Psoas muscle (tissue), 7 donors: ENCODE measurements at regions not wholly inside any gene's neighbourhood (a gene's known extent, or its start where the extent isn't known, plus 50 kb on each side); places are given as distances from the start of the nearest gene placed in this dataset.

ENCODE experiments used
- ATAC-seq, 4 donors: fragments of 200-7000 bp; cut with Tn5 transposase; one replicate each; pipeline ENCODE4 v1.9.1; 2020; ENCODE audit warnings: moderate library complexity in 3 of 4, mild to moderate bottlenecking in 2 of 4
- DNase-seq, 2 donors: peaks; one replicate each; pipeline ENCODE4 v3.0.0-alpha.2; 2020
- H3K27ac ChIP-seq: fragments of 200-600 bp; one replicate; pipeline ENCODE4 v1.8.0; 2022
- H3K27me3 ChIP-seq, 3 donors: fragments of 200-600 bp in 1 of 3; one replicate each; pipeline versions ENCODE4 v1.6.1 to v1.8.0; 2013 to 2022; ENCODE audit warnings: low read length in 2 of 3, mild to moderate bottlenecking in 2 of 3, moderate library complexity in 1 of 3; ENCODE audit not compliant: insufficient read depth in 3 of 3
- H3K36me3 ChIP-seq, 2 donors: fragments of 200-600 bp in 1 of 2; one replicate each; pipeline versions ENCODE4 v1.6.1 to v1.8.0; 2013 to 2022; ENCODE audit warnings: low read depth in 1 of 2, mild to moderate bottlenecking in 1 of 2, moderate library complexity in 1 of 2; ENCODE audit not compliant: insufficient read depth in 1 of 2
- H3K4me1 ChIP-seq: fragments of 200-600 bp; one replicate; pipeline ENCODE4 v1.8.0; 2022
- H3K4me3 ChIP-seq: fragments of 200-600 bp; one replicate; pipeline ENCODE4 v1.8.0; 2022; ENCODE audit warnings: mild to moderate bottlenecking
- H3K9me3 ChIP-seq: fragments of 200-600 bp; one replicate; pipeline ENCODE4 v1.8.0; 2022
- CTCF ChIP-seq: fragments of 200-600 bp; IDR thresholded peaks from one replicate; pipeline ENCODE4 v1.8.0; 2022; ENCODE audit warnings: antibody characterized with exemption
- WGBS, 3 donors: extraction: QIAGEN DNeasy Blood & Tissue Kit; methylation state at CpG; one replicate each; pipeline versions ENCODE4 v1.1.6 to v1.1.7; 2013; 5-methylcytosine and 5-hydroxymethylcytosine counted together
- intact Hi-C, 2 donors: fragments of 100-400 bp; cut with DNase I; formaldehyde crosslinking; loops; one replicate each; pipeline versions ENCODE4 v1.11.0 to v1.14.2; 2022
- donor health status: healthy with polysubstance abuse.
- donor health status: DM: no; HTN: no; CAD: no; lungs with moderate emphysema.
- donor health status: Bipolar disorder and iron deficiency.
- donor health status: healthy.
- donor health status: DM: yes; HTN: yes; CAD: no.
- donor health status: DM: no; HTN: no; CAD: no.
- donor health status: DM: yes; HTN: yes; CAD: no.

GRCh38 chr2:8030573-8031303 lies 651.1 kb upstream of the ID2 start:
- DNase-seq (no peak), ATAC-seq (no peak)
- WGBS, 3 donors = 53 to 64% (median 59%) methylated on average over 8 of the region's 8 CpGs
- no peaks in the 10 kb centered on the region for H3K4me1 ChIP-seq
- H3K36me3 ChIP-seq = no peaks in the 10 kb centered on the region
- H3K9me3 ChIP-seq = no peaks in the 10 kb centered on the region
- H3K4me3 ChIP-seq = no peak overlapping the region
- TF ChIP-seq CTCF = no peak
- peaks cover 0 to 9% (median 2%) of the 10 kb centered on the region in 3 donors for H3K27me3 ChIP-seq
- no peak overlapping the region for H3K27ac ChIP-seq
- intact Hi-C loops = no loop called here

GRCh38 chr2:8031370-8031769 lies 650.5 kb upstream of the ID2 start:
- intact Hi-C loops = no loop called here
- Histone ChIP-seq H3K4me3 (no peak overlapping the region), H3K4me1 (no peaks in the 10 kb centered on the region), H3K27me3 (peaks cover 2 to 9% (median 2%) of the 10 kb centered on the region in 3 donors), H3K27ac (no peak overlapping the region), H3K9me3 (no peaks in the 10 kb centered on the region), H3K36me3 (no peaks in the 10 kb centered on the region)
- no peak for ATAC-seq
- DNase-seq = no peak
- 75 to 83% (median 81%) methylated on average over 4 of the region's 4 CpGs for WGBS, 3 donors
- TF ChIP-seq CTCF = no peak

- DNase-seq = no peak
- intact Hi-C loops = no loop called here
- no peaks in the 10 kb centered on the region for H3K4me1 ChIP-seq
- no peak for TF ChIP-seq CTCF
- H3K9me3 ChIP-seq = no peaks in the 10 kb centered on the region
- no peak overlapping the region for H3K4me3 ChIP-seq
- H3K27me3 ChIP-seq = peaks cover 0 to 2% (median 0%) of the 10 kb centered on the region in 3 donors
- H3K36me3 ChIP-seq = no peaks in the 10 kb centered on the region
- no peak for ATAC-seq
- WGBS, 3 donors = 75 to 79% (median 79%) methylated on average over 7 of the region's 7 CpGs
- H3K27ac ChIP-seq = no peak overlapping the region
Measured at GRCh38 chr2:8033546-8034096, 648.2 kb upstream of the ID2 start.

GRCh38 chr2:8036366-8036765 lies 645.5 kb upstream of the ID2 start:
- H3K4me1 ChIP-seq = no peaks in the 10 kb centered on the region
- TF ChIP-seq CTCF = no peak
- WGBS, 3 donors = 87 to 93% (median 91%) methylated on average over 2 of the region's 2 CpGs
- ATAC-seq = no peak
- no peak for DNase-seq
- H3K27me3 ChIP-seq = peaks cover 0 to 2% (median 0%) of the 10 kb centered on the region in 3 donors
- H3K4me3 ChIP-seq = no peak overlapping the region
- H3K36me3 ChIP-seq = no peaks in the 10 kb centered on the region
- H3K9me3 ChIP-seq = no peaks in the 10 kb centered on the region
- intact Hi-C loops = no loop called here
- no peak overlapping the region for H3K27ac ChIP-seq

GRCh38 chr2:8039732-8040131 lies 642.1 kb upstream of the ID2 start:
- 41 to 53% (median 52%) methylated on average over 2 of the region's 2 CpGs for WGBS, 3 donors
- Histone ChIP-seq H3K27me3 (peaks cover 0 to 2% (median 0%) of the 10 kb centered on the region in 3 donors), H3K36me3 (no peaks in the 10 kb centered on the region), H3K9me3 (no peaks in the 10 kb centered on the region), H3K27ac (no peak overlapping the region), H3K4me3 (no peak overlapping the region), H3K4me1 (no peaks in the 10 kb centered on the region)
- DNase-seq = no peak
- intact Hi-C loops = no loop called here
- ATAC-seq = no peak
- no peak for TF ChIP-seq CTCF
